ENCODE measurements at regions not wholly inside any gene's neighbourhood (a gene's known extent, or its start where the extent isn't known, plus 50 kb on each side); places are given as distances from the start of the nearest gene placed in this dataset.
"Not testable (repeated sequence)": the region's sequence is repeated elsewhere in the genome, so short reads cannot be mapped to it uniquely, and the experiment has no call there.

GRCh38 chr10:80751940-80752339 lies 214.2 kb downstream of the SH2D4B start:
- no peak for FAIRE-seq

DNA sequence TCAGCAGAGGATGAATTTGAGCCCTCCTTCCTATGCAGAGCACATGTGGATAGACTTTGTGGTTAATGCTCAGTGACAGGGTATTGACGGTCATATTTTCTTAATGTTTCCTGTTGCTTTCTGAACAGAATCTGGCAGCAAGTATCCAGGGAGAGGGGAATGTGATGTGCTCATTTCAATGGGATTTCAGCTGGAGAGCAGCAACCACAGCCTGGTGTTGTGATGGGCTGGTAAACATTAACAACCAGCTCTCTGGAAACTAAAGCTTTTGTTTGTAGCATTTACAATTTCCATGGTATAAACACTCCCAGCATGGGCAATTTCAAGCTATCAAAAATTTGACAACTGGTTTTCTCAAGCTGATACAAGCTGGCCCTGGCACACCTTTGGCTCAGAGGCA lies 215.9 kb downstream of the SH2D4B start:
- no peak for FAIRE-seq

GRCh38 chr10:80755893-80756292 lies 218.2 kb downstream of the SH2D4B start:
- FAIRE-seq, result no peak

DNA sequence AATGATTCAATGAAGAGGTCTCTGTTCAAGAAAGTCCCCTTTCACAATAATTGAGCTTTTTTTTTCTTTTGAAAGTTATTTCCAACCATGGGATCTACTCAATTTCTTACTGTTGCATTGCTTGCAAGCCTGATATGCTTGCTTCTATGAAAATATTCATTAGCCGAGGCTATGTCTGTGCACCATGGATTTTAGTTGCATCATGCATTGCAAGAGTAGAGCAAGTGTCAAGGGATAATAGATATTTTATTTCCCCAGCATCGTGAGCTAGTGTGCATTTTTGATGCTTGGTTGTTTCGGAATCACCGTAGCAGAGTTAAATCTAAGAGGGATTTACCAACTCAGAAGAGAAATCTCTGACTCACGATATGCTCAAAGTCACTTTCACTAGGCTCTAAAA lies 222.0 kb downstream of the SH2D4B start:
- FAIRE-seq, result no peak

GRCh38 chr10:80760914-80761371 lies 223.2 kb downstream of the SH2D4B start:
- no peak for FAIRE-seq

- FAIRE-seq, result no peak
Measured at GRCh38 chr10:80767963-80768362, 230.3 kb downstream of the SH2D4B start.

DNA sequence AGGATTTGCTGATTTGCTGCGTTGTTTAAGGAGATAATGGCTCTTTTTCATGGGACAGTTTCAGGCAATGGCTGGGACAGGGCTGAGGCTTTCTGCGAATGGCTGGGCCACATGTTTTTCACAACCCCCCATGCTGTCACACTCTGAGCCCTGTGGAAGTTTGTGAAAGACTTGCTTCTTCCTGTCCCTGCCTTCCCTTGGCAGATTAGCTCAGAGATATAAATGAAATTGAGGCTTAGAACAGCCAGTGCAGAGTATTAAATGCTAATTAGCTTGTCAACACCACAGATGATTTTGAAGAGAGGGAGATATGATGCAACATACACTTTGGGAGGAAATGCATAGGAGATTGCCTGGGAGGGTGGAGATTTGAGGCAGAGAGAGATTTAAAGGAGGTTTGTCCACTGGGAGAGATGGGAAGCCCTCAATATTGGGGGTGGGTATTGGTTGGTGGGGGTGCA lies 232.0 kb downstream of the SH2D4B start:
- no peak for FAIRE-seq

GRCh38 chr10:80770239-80770638 lies 232.5 kb downstream of the SH2D4B start:
- FAIRE-seq, result no peak

DNA sequence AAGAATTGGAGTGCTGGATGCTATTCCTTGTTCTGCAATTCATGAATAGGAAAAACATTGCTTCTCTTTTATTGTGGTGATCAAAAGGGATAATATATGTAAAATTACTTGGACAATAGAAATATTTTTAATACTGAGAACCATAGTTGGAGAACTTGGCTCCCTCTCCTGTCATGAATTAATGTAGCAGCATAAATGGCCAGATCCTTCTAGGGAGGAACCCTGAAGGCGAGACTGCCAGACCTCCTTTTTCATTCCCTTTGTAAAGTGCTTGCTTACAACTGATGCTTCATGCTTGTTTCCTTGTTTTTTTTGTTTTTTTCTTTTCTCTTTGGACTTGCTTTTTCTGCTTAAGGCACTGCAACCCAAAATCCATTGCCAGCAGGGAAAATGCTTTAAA lies 233.6 kb downstream of the SH2D4B start:
- FAIRE-seq, result no peak

DNA sequence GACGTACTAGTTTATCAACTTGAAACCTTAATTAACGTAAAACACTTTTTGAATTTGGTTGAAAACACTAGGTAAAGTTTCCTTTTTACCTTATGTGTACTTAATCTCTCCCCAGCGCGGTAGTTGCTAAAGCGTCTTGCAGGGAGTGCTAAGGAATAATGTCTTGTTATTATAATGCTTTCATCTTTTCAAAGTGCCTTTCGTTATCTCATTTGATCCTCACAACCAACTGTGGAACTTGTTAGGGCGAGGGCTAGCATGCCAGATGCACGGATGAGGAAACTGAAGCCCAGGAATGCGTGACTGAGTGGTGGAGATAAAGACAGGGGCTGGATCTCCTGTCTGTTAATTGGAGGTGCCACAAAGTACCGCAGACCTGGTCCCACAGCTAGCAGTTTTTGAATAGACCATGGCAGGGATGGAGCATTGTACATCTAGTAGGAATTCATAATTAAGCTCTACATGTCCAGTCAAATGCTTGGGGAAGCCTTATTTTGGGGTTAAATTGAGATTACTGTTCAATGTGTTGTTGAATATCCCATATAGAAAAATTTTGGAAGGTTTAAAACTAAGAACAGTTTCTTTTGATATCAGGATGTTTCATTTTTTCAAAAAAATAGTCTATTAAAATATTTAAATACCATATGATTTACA lies 234.3 kb downstream of the SH2D4B start:
- FAIRE-seq, result no peak

GRCh38 chr10:80772596-80772995 lies 234.9 kb downstream of the SH2D4B start:
- FAIRE-seq, result no peak

DNA sequence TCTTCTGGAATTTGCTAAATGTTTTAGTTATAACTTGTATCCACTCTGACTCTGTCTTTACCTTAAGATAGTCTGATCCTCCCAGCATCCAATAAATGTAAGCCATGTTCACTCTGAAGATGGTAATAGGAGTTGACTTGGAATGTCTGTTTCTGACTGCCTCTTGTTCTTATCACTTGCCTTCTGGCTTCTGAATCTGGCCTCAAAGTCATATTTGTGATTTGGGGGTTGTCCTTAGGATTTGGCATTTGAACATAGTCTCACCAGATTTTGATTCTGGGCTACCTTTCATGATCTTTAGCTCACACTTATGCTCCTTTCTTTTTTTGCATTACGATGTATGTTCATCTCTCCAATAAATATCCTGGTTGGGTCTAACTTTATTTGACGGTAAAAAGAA lies 247.0 kb downstream of the SH2D4B start:
- FAIRE-seq, result no peak

GRCh38 chr10:80786322-80786721 lies 248.6 kb downstream of the SH2D4B start:
- no peak for FAIRE-seq

- FAIRE-seq, result no peak
Measured at GRCh38 chr10:80787952-80788351, 250.2 kb downstream of the SH2D4B start.

GRCh38 chr10:80794994-80795393 lies 257.3 kb downstream of the SH2D4B start:
- FAIRE-seq, result no peak

DNA sequence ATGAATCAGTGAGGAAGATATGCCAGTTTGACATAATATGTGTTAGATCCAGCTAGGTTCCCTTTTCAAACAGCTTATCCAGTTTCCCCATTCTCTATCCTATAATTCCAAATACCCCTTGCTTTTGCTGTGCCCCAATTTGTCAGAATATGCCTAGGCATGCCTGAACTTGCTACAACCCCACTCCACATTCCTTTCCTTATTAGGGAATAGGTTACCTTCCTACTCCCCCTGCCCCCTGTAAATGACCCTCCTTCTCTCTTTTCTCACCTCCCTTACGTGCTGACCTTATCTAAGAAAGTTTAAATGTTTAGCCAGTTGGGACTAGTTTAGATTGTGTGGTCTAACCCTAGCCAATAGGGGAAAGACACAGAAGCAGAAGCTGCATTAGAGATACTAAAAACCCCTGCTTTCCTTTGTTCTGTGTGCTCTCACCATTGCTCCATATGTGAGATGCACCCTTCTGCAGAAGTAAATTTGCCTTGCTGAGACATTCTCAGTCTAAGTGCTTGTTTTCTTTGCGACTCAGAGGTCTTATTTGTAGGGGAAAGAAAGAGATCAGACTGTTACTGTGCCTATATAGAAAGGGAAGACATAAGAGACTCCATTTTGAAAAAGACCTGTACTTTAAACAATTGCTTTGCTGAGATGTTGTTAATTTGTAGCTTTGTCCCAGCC lies 267.8 kb downstream of the SH2D4B start:
- no peak for FAIRE-seq

DNA sequence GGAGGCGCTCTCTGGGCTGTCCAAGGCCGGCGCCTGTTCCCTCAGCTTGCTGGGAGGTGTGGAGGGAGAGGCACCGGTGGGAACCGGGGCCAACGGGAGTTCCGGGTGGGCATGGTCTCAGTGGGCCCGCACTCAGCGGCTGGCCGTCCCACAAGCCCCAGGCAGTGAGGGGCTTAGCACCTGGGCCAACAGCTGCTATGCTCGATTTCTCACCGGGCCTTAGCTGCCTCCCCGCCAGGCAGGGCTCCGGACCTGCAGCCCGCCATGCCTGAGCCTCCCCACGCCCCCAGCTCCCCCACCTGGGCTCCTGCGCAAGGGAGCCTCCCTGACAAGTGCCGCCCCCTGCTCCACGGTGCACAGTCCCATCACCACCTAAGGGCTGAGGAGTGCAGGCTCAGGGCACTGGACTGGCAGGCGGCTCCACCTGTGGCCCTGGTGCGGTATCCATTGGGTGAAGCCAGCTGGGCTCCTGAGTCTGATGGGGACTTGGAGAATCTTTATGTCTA lies 276.5 kb downstream of the SH2D4B start:
- no peak for FAIRE-seq

DNA sequence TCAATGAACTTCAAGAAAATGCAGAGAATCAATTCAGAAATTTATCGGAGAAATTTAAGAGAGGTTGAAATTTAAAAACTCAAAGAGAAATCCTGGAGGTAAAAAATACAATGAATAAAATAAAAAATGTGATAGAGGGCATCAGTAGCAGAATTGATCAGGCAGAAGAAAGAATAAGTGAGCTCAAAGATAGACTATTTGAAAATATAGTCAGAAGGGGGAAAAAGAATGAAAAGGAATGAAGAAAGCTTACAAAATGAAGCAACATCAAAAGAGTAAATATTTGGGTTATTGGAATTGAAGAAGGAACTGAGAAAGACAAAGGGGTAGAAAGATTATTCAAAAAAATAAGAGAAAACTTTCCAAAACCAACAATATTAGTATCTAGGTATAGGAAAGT lies 291.4 kb downstream of the SH2D4B start:
- FAIRE-seq, result no peak

- no peak for FAIRE-seq
Measured at GRCh38 chr10:80829562-80829961, 291.9 kb downstream of the SH2D4B start.

- not testable (repeated sequence) for FAIRE-seq
Measured at GRCh38 chr10:80832693-80833092, 295.0 kb downstream of the SH2D4B start.

DNA sequence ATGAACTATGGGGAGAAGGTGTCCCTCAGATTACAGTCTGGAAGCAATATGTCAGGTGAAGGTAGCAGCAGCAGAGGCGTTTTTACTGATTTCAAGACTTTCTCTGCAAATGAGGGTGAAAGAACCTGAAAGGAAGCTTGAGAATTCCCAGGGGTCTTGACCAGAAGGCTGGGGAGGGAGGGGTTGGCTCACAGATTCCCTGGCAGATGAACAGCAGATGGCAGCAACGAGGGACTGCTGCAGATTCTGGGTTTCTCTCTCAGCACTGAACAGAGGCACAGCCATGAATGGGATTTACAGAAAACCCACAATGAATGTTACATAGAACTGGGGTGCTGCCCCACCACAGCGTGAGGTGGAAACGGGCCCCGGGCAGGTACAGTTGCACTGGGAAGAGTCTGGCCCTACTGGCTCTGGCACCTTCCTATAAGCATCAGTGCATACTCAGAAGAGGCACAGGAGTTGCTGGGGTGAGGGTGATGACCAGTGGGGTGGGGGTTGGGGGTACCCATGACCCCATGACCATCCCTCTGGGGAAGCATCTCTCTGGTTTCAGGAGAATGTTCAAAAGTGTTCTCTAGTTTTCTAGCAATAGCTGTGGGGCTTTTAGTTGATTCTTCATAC lies 317.8 kb downstream of the SH2D4B start:
- no peak for FAIRE-seq

DNA sequence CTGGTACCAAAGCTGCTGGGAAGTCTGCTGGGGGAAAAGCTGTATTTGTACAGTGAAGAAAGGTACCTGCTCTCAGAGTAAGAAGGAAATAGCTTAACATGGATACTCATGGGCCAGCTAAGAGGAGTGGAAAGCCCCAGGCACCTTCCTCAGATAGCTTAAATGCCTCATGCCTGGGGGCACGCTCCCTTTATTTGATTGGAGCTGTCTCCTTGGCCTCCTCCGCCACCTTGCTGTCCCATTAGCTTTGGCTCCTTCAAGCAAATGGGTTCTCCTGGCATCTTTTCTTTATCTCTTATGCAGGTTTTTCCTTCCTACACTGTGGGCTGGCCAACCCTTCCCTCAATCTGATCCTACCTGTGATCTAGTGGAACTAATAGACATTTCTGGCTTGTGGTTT lies 318.5 kb downstream of the SH2D4B start:
- no peak for FAIRE-seq

- FAIRE-seq, result not testable (repeated sequence)
Measured at GRCh38 chr10:80859279-80859678, 321.6 kb downstream of the SH2D4B start.

DNA sequence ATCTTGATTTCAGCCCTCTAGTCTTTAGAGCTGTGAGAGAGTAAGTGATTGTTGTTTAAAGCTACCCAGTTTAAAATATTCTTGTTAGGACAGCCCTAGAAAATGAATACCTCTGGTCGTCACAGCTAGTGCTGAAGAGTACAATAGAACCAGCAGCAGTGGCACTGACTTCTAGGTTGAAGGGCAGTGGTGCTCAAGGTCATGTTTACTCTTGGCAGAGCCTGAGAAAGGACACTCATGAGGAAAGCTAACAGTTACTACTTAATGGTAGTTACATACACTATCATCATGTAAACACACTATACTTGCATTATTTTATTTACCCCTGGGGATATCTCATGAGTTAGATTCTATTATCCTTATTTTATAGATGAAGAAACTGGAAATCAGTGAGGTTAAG lies 323.0 kb downstream of the SH2D4B start:
- no peak for FAIRE-seq

Measured in islet of Langerhans (tissue), 1 donor.